HepG2 (cell line): ENCODE measurements at regions not wholly inside any gene's neighbourhood (a gene's known extent, or its start where the extent isn't known, plus 50 kb on each side); places are given as distances from the start of the nearest gene placed in this dataset.

Experiments
- ATAC-seq: fragments of 200-7000 bp; cut with Tn5 transposase; 3 replicates; pipeline ENCODE4 v1.9.1; 2020; ENCODE audit warnings: mild to moderate bottlenecking, moderate library complexity
- BruUV-seq: library from RNA; stranded (reverse); fragments of 400-500 nt; replicated peaks from 2 replicates; lab custom pipeline; 2021; lab: Mats Ljungman, UMichigan
- CTCF ChIA-PET: fragments of 300-600 bp; formaldehyde crosslinking; extraction: SDS; loops from one replicate; lab custom pipeline; 2021; ENCODE audit warnings: low total read pairs, inconsistent platforms, low intra/inter-chr PET ratio; lab: Yijun Ruan, JAX
- POLR2A ChIA-PET: fragments of 350-600 bp; sonication (Branson Sonifier 250); formaldehyde crosslinking; loops from one replicate; lab custom pipeline; 2020; ENCODE audit warnings: antibody characterized with exemption, inconsistent platforms; lab: Yijun Ruan, JAX
- DNase-seq: peaks from one replicate; pipeline ENCODE4 v3.0.0-alpha.2; 2015; ENCODE audit warnings: low spot score
- FAIRE-seq: peaks from 3 replicates; lab custom pipeline; 2011; peaks lifted over from hg19 to GRCh38; lab: Jason Lieb, UNC
- H2AFZ ChIP-seq: one replicate; pipeline ENCODE4 v1.6.1; 2011; ENCODE audit warnings: low read length, inconsistent platforms
- H3K27ac ChIP-seq: fragments of 300-600 bp; 3 replicates; pipeline ENCODE4 v1.8.0; 2011; ENCODE audit warnings: mixed run types, mild to moderate bottlenecking, mixed read lengths, low read length, inconsistent platforms; ENCODE audit not compliant: insufficient read depth; ENCODE audit errors: extremely low read length
- H3K27me3 ChIP-seq, 2 experiments: fragments of 200-600 bp in 1 of 2; 2 replicates in 1 of 2; 3 replicates in 1 of 2; pipeline versions ENCODE4 v1.6.0 to v1.8.0; 2011; ENCODE audit warnings: low read length in 2 of 2, mild to moderate bottlenecking in 2 of 2, moderate library complexity in 2 of 2, inconsistent platforms in 1 of 2; ENCODE audit not compliant: insufficient read depth in 2 of 2, control insufficient read depth in 1 of 2
- H3K36me3 ChIP-seq, 2 experiments: fragments of 200-600 bp in 1 of 2; replicated peaks in 1 of 2; 2 replicates in 1 of 2; 3 replicates in 1 of 2; pipeline versions ENCODE4 v1.5.1 to v1.8.0; 2011; ENCODE audit warnings: low read length in 2 of 2, inconsistent platforms in 1 of 2; ENCODE audit not compliant: insufficient read depth in 2 of 2, control insufficient read depth in 1 of 2
- H3K4me1 ChIP-seq: 2 replicates; pipeline ENCODE4 v1.5.1; 2012; ENCODE audit warnings: low read length, inconsistent platforms; ENCODE audit not compliant: insufficient read depth
- H3K4me2 ChIP-seq: 2 replicates; pipeline ENCODE4 v1.6.0; 2011; ENCODE audit warnings: low read depth, low read length, inconsistent platforms
- H3K4me3 ChIP-seq, 3 experiments: fragments of 200-600 bp in 1 of 3; sonication (generic), shearing (Covaris generic) in 1 of 3; replicated peaks in 1 of 3; 2 replicates each; pipeline ENCODE4 v1.5.1; 2011 to 2016; ENCODE audit warnings: low read length in 3 of 3, inconsistent platforms in 2 of 3, low read depth in 2 of 3, mild to moderate bottlenecking in 2 of 3, control low read depth in 1 of 3, mixed read lengths in 1 of 3; ENCODE audit not compliant: insufficient read depth in 1 of 3
- H3K79me2 ChIP-seq: one replicate; pipeline ENCODE4 v1.6.1; 2011; ENCODE audit warnings: low read length, inconsistent platforms; ENCODE audit not compliant: insufficient read depth
- H3K9ac ChIP-seq: 2 replicates; pipeline ENCODE4 v1.6.0; 2011; ENCODE audit warnings: mild to moderate bottlenecking, low read depth, low read length, inconsistent platforms; ENCODE audit not compliant: insufficient read depth
- H3K9me3 ChIP-seq: 2 replicates; pipeline ENCODE4 v1.5.1; 2012; ENCODE audit warnings: mild to moderate bottlenecking, low read length
- H4K20me1 ChIP-seq: 2 replicates; pipeline ENCODE4 v1.6.0; 2011; ENCODE audit warnings: inconsistent platforms, mild to moderate bottlenecking, low read length, moderate library complexity; ENCODE audit not compliant: insufficient read depth
- CEBPB ChIP-seq: IDR thresholded peaks from 2 replicates; pipeline ENCODE4 v1.6.1; 2011; ENCODE audit warnings: low read depth, low read length, improper control_type of control experiment, borderline replicate concordance
- KDM5B ChIP-seq: sonication (generic); formaldehyde crosslinking; IDR thresholded peaks from 2 replicates; pipeline ENCODE4 v1.4.0; 2020; ENCODE audit warnings: missing genetic modification reagents, mild to moderate bottlenecking, borderline replicate concordance
- PHB2 ChIP-seq: fragments of 450-650 bp; IDR thresholded peaks from 2 replicates; pipeline ENCODE4 v1.6.1; 2018; ENCODE audit not compliant: partially characterized antibody
- RXRB ChIP-seq: IDR thresholded peaks from 2 replicates; pipeline ENCODE4 v1.6.1; 2016; ENCODE audit warnings: borderline replicate concordance, missing genetic modification reagents, missing compliant biosample characterization
- SMARCE1 ChIP-seq: fragments of 450-650 bp; IDR thresholded peaks from 2 replicates; pipeline ENCODE4 v1.6.1; 2017; ENCODE audit warnings: borderline replicate concordance
- TBL1XR1 ChIP-seq: fragments of 150-350 bp; IDR thresholded peaks from 2 replicates; pipeline ENCODE4 v1.6.1; 2014; ENCODE audit warnings: borderline replicate concordance, low read length; ENCODE audit not compliant: partially characterized antibody
- WGBS: methylation state at CpG from one replicate; pipeline ENCODE4 v1.1.6; 2017; ENCODE audit warnings: low lambda C conversion rate; 5-methylcytosine and 5-hydroxymethylcytosine counted together
- in situ Hi-C: cut with HindIII; loops from 2 replicates; pipeline ENCODE4 v1.10.0; 2017; ENCODE audit warnings: low pct_unique_long_range_greater_than_20kb; ENCODE audit not compliant: extremely low pct_ligation_motif_present
- intact Hi-C: fragments of 100-400 bp; cut with micrococcal nuclease; formaldehyde crosslinking; loops from one replicate; pipeline ENCODE4 v1.10.0; 2022; ENCODE audit not compliant: unreplicated experiment
- TF ChIP-seq, protein P1 (sequence below): sonication (generic); formaldehyde crosslinking; IDR thresholded peaks from 2 replicates; pipeline ENCODE4 v1.5.0; 2020; ENCODE audit warnings: mild to moderate bottlenecking, missing genetic modification reagents, borderline replicate concordance

- H3K27ac ChIP-seq, result no peak overlapping the region
- H3K27me3 ChIP-seq, result no peaks in the 10 kb centered on the region
- no peak overlapping the region for H3K9ac ChIP-seq
- H4K20me1 ChIP-seq, result no peaks in the 10 kb centered on the region
- intact Hi-C loops, result loop anchor here (2.0 to 10.0 kb wide), 3 partner anchors 154 to 1382 kb away; no protein-coding TSS in a partner anchor
- H3K4me2 ChIP-seq, result no peak overlapping the region
- H3K4me3 ChIP-seq, result no peak overlapping the region
- no peaks in the 10 kb centered on the region for H3K79me2 ChIP-seq
- no peaks in the 10 kb centered on the region for H3K4me1 ChIP-seq
- ChIA-PET CTCF (no interaction called here), POLR2A (no interaction called here)
- in situ Hi-C loops, result no loop called here
- no peaks in the 10 kb centered on the region for H3K36me3 ChIP-seq
- ATAC-seq (no peak), DNase-seq (peak; percentile 5), FAIRE-seq (no peak)
- BruUV-seq, result no TSS peak
- no peak for TF ChIP-seq PHB2
- TF ChIP-seq RXRB, result no peak
- TF ChIP-seq KDM5B (CRISPR knock-in tag), result no peak
- TF ChIP-seq TBL1XR1, result no peak
- TF ChIP-seq, protein P1, sequence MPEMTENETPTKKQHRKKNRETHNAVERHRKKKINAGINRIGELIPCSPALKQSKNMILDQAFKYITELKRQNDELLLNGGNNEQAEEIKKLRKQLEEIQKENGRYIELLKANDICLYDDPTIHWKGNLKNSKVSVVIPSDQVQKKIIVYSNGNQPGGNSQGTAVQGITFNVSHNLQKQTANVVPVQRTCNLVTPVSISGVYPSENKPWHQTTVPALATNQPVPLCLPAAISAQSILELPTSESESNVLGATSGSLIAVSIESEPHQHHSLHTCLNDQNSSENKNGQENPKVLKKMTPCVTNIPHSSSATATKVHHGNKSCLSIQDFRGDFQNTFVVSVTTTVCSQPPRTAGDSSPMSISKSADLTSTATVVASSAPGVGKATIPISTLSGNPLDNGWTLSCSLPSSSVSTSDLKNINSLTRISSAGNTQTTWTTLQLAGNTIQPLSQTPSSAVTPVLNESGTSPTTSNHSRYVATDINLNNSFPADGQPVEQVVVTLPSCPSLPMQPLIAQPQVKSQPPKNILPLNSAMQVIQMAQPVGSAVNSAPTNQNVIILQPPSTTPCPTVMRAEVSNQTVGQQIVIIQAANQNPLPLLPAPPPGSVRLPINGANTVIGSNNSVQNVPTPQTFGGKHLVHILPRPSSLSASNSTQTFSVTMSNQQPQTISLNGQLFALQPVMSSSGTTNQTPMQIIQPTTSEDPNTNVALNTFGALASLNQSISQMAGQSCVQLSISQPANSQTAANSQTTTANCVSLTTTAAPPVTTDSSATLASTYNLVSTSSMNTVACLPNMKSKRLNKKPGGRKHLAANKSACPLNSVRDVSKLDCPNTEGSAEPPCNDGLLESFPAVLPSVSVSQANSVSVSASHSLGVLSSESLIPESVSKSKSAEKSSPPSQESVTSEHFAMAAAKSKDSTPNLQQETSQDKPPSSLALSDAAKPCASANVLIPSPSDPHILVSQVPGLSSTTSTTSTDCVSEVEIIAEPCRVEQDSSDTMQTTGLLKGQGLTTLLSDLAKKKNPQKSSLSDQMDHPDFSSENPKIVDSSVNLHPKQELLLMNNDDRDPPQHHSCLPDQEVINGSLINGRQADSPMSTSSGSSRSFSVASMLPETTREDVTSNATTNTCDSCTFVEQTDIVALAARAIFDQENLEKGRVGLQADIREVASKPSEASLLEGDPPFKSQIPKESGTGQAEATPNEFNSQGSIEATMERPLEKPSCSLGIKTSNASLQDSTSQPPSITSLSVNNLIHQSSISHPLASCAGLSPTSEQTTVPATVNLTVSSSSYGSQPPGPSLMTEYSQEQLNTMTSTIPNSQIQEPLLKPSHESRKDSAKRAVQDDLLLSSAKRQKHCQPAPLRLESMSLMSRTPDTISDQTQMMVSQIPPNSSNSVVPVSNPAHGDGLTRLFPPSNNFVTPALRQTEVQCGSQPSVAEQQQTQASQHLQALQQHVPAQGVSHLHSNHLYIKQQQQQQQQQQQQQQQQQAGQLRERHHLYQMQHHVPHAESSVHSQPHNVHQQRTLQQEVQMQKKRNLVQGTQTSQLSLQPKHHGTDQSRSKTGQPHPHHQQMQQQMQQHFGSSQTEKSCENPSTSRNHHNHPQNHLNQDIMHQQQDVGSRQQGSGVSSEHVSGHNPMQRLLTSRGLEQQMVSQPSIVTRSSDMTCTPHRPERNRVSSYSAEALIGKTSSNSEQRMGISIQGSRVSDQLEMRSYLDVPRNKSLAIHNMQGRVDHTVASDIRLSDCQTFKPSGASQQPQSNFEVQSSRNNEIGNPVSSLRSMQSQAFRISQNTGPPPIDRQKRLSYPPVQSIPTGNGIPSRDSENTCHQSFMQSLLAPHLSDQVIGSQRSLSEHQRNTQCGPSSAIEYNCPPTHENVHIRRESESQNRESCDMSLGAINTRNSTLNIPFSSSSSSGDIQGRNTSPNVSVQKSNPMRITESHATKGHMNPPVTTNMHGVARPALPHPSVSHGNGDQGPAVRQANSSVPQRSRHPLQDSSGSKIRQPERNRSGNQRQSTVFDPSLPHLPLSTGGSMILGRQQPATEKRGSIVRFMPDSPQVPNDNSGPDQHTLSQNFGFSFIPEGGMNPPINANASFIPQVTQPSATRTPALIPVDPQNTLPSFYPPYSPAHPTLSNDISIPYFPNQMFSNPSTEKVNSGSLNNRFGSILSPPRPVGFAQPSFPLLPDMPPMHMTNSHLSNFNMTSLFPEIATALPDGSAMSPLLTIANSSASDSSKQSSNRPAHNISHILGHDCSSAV, result no peak
- TF ChIP-seq CEBPB, result peak; percentile 43; the same call in 1 of the 2 replicates
- no peak for TF ChIP-seq SMARCE1
- peaks cover 28% of the 10 kb centered on the region; the same call in 1 of the 2 replicates for H3K9me3 ChIP-seq
- H2AFZ ChIP-seq, result no peak overlapping the region
- WGBS, result 3% methylated on average over 4 of the region's 4 CpGs
These were observed 324.4 kb upstream of the SGO1 start for GRCh38 chr3:20510396-20510795.
